Small intestine (tissue), 7 donors: ENCODE measurements at regions not wholly inside any gene's neighbourhood (a gene's known extent, or its start where the extent isn't known, plus 50 kb on each side); places are given as distances from the start of the nearest gene placed in this dataset.
"Not testable (repeated sequence)": the region's sequence is repeated elsewhere in the genome, so short reads cannot be mapped to it uniquely, and the experiment has no call there.

Experiments
- DNase-seq, 2 donors: peaks; one replicate each; pipeline versions ENCODE4 v3.0.0 to v3.0.0-alpha.2; 2013
- FAIRE-seq: peaks from 2 replicates; lab custom pipeline; 2012; peaks lifted over from hg19 to GRCh38; lab: Jason Lieb, UNC
- H3K27ac ChIP-seq, 3 donors: one replicate each; pipeline ENCODE4 v1.5.1; 2013; ENCODE audit warnings: low read length in 2 of 3, mild to moderate bottlenecking in 2 of 3, control low read depth in 1 of 3, inconsistent platforms in 1 of 3, low read depth in 1 of 3, moderate library complexity in 1 of 3
- H3K27me3 ChIP-seq, 3 donors: one replicate each; pipeline ENCODE4 v1.6.1; 2013; ENCODE audit warnings: low read length in 3 of 3, inconsistent platforms in 1 of 3; ENCODE audit not compliant: control insufficient read depth in 3 of 3, insufficient read depth in 3 of 3
- H3K36me3 ChIP-seq, 3 donors: one replicate each; pipeline ENCODE4 v1.6.1; 2013; ENCODE audit warnings: low read length in 3 of 3, inconsistent platforms in 1 of 3, low read depth in 1 of 3, mild to moderate bottlenecking in 1 of 3, moderate library complexity in 1 of 3; ENCODE audit not compliant: control insufficient read depth in 3 of 3, insufficient read depth in 2 of 3
- H3K4me1 ChIP-seq, 3 donors: one replicate each; pipeline ENCODE4 v1.6.1; 2013; ENCODE audit warnings: low read length in 2 of 3, inconsistent platforms in 1 of 3, low read depth in 1 of 3, mild to moderate bottlenecking in 1 of 3, moderate library complexity in 1 of 3; ENCODE audit not compliant: control insufficient read depth in 3 of 3, insufficient read depth in 2 of 3
- H3K4me3 ChIP-seq, 3 donors: one replicate each; pipeline ENCODE4 v1.5.1; 2013; ENCODE audit warnings: low read length in 3 of 3, control low read depth in 1 of 3, inconsistent platforms in 1 of 3, low read depth in 1 of 3, mild to moderate bottlenecking in 1 of 3, moderate library complexity in 1 of 3
- H3K9me3 ChIP-seq, 2 donors: one replicate each; pipeline ENCODE4 v1.6.1; 2013; ENCODE audit warnings: low read depth in 1 of 2, low read length in 1 of 2; ENCODE audit not compliant: control insufficient read depth in 2 of 2, insufficient read depth in 1 of 2
- WGBS, 3 donors: extraction: QIAGEN DNeasy Blood & Tissue Kit; methylation state at CpG; one replicate each; pipeline ENCODE4 v1.1.7; 2013; 5-methylcytosine and 5-hydroxymethylcytosine counted together
- donor health status: healthy with polysubstance abuse.
- donor health status: control.
- donor health status: control.
- donor health status: Bipolar disorder and iron deficiency.
- donor health status: healthy.

DNA sequence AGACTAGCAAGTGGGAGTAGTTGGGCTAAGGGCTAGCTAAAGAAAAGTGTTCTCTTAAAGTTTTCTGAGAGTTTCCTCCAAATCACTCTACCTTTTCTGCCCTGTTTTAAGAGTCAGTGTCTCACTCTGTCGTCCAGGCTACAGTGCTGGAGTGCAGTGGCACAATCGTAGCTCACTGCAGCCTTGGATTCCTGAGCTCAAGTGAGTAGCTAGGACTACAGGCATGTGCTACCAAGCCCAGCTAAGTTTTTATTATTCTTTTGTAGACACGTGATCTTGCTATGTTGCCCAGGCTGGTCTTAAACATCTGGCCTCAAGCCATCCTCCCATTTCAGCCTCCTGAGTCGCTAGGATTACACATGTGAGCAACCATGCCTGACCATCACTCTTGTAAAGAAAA lies 378.9 kb downstream of the CAAP1 start:
- DNase-seq (no peak), FAIRE-seq (no peak)
- Histone ChIP-seq H3K36me3 (no peaks in the 10 kb centered on the region), H3K4me1 (no peaks in the 10 kb centered on the region), H3K4me3 (no peak overlapping the region), H3K27me3 (no peaks in the 10 kb centered on the region), H3K9me3 (no peaks in the 10 kb centered on the region), H3K27ac (no peak overlapping the region)
- WGBS, 3 donors: 68 to 78% (median 74%) methylated on average over 4 of the region's 4 CpGs

DNA sequence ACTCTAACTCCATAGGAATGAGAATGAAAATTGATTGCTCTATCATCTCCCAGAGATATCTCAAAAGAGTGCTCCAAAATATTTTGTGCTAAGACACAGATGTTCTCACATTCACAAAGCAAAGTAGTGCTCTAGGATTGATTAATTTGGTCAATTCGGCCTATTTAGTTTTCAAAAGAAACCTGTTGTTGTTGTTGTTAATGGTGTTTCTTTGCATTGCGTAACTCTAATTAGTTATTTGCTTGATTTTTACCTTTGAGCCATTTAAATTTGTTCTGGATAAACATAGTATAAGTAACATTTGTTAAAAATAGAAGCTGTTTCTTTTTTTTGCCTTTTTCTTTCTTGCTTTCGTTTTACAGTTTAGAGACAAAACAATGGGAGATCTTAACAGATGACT lies 382.5 kb downstream of the CAAP1 start:
- 75 to 82% (median 76%) methylated on average over 3 of the region's 3 CpGs for WGBS, 3 donors
- H3K4me3 ChIP-seq: no peak overlapping the region
- no peaks in the 10 kb centered on the region for H3K9me3 ChIP-seq
- no peak overlapping the region for H3K27ac ChIP-seq
- DNase-seq: no peak
- H3K27me3 ChIP-seq: no peaks in the 10 kb centered on the region
- FAIRE-seq: no peak
- H3K4me1 ChIP-seq: no peaks in the 10 kb centered on the region
- no peaks in the 10 kb centered on the region for H3K36me3 ChIP-seq

DNA sequence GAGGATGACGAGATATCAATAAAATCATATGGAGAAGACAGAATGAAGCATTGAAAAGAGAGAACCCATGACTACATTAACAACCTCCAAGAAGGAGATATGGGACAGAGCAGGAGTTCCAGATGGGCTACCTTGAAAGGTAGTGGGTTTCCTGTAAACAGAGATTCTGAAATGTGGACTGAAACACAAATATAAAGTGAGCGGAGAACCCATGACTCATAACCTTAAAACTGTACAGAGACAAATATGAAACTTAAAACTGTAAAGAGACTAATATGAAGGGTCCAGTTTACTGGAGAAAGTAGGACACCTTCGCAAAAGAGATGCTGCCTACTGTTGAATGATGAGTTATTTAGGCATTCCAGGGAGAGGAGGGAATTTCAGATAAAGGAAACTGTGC lies 383.7 kb downstream of the CAAP1 start:
- Histone ChIP-seq H3K4me1 (no peaks in the 10 kb centered on the region), H3K36me3 (no peaks in the 10 kb centered on the region), H3K27ac (no peak overlapping the region), H3K27me3 (no peaks in the 10 kb centered on the region), H3K4me3 (no peak overlapping the region), H3K9me3 (no peaks in the 10 kb centered on the region)
- WGBS, 3 donors: 82 to 86% (median 86%) methylated on average over 3 of the region's 3 CpGs
- no peak for DNase-seq
- FAIRE-seq: no peak

DNA sequence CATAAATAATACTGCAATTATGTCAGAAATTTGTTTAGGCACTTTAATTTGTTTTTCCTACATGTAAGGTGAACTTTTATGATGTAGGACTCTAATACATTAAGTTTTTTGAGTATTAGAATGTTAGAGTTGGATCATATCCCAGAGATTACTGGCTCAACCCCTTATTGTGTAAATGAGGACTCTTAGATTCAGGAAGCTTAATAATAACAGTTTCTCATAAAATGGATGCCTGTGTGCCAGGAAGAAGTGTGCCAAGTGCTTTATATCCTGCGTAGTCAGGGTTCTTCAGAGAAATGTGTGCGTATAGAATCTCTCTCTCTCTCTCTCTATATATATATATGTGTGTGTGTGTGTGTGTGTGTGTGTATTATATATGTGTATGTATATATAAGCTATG lies 388.5 kb downstream of the CAAP1 start:
- no peak for DNase-seq
- Histone ChIP-seq H3K36me3 (no peaks in the 10 kb centered on the region), H3K9me3 (no peaks in the 10 kb centered on the region), H3K27me3 (no peaks in the 10 kb centered on the region), H3K4me1 (no peaks in the 10 kb centered on the region), H3K27ac (no peak overlapping the region), H3K4me3 (no peak overlapping the region)
- 37 to 65% (median 53%) methylated on average over 2 of the region's 2 CpGs for WGBS, 3 donors
- no peak for FAIRE-seq

DNA sequence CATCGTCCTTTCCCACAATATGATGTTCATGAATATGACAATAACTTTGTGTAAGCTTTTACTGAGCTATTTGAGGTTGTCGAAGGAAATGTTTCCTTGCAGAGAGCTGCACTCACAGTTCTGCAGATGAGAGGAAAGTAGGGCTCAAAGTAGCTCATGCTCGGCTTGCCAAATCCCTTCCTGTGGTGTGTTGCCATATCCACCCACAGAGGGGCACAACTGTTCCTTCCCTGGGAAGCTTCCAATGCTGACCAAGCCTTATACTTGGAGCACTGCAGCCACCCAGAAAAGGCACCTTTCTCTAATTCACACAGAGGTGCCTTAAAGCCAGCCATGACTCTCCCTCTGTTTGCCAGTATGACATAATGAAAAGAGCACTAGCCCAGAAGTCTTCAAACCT lies 390.3 kb downstream of the CAAP1 start:
- H3K27me3 ChIP-seq: no peaks in the 10 kb centered on the region
- FAIRE-seq: no peak
- 48 to 62% (median 58%) methylated on average over 3 of the region's 3 CpGs for WGBS, 3 donors

DNA sequence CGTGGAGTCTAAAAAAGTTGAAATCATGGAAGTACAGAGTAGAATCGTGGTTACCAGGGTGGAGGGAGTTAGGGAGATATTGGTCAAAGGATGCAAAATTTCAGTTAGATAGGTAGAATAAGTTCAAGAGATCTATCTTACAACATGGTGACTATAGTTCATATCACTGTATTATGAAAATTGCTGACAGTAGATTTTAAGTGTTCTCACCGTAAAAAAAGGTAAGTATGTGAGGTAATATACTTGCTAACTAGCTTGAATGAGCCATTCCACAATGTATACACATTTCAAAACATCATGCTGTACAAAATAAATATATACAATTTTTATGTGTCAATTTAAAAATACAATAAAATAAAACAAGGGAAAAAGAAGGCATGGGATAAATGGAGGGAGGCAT lies 392.1 kb downstream of the CAAP1 start:
- 55 to 57% (median 55%) methylated on average over 3 of the region's 3 CpGs for WGBS, 3 donors
- FAIRE-seq: no peak
- no peaks in the 10 kb centered on the region for H3K4me1 ChIP-seq
- no peak for DNase-seq
- no peak overlapping the region for H3K27ac ChIP-seq
- no peaks in the 10 kb centered on the region for H3K27me3 ChIP-seq
- no peak overlapping the region for H3K4me3 ChIP-seq
- H3K9me3 ChIP-seq: no peaks in the 10 kb centered on the region
- H3K36me3 ChIP-seq: no peaks in the 10 kb centered on the region

More for the DNA sequence above, 390.3 kb downstream of the CAAP1 start:
- H3K36me3 ChIP-seq: no peaks in the 10 kb centered on the region
- H3K27ac ChIP-seq: no peak overlapping the region
- H3K4me1 ChIP-seq: no peaks in the 10 kb centered on the region
- no peaks in the 10 kb centered on the region for H3K9me3 ChIP-seq
- H3K4me3 ChIP-seq: no peak overlapping the region
- DNase-seq: no peak

DNA sequence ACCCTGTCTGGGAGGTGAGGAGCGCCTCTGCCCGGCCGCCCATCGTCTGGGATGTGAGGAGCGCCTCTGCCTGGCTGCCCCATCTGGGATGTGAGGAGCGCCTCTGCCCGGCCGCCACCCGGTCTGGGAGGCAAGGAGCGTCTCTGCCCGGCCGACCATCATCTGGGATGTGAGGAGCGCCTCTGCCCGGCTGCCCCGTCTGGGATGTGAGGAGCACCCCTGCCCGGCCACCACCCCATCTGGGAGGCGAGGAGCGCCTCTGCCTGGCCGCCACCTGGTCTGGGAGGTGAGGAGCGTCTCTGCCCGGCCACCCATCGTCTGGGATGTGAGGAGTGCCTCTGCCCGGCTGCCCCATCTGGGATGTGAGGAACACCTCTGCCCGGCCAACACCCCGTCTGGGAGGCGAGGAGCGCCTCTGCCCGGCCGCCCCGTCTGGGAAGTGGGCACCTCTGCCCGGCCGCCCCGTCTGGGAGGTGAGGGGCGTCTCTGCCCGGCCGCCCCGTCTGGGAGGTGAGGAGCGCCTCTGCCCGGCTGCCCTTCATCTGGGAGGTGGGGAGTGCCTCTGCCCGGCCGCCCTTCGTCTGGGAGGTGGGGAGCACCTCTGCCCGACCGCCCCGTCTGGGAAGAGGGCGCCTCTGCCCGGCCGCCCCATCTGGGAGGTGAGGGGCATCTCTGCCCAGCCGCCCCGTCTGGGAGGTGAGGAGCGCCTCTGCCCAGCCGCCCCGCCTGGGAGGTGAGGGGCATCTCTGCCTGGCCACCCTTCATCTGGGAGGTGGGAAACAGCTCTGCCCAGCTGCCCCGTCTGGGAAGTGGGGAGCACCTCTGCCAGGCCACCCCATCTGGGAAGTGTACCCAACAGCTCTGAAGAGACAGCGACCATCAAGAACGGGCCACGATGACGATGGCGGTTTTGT lies 399.7 kb downstream of the CAAP1 start:
- H3K4me1 ChIP-seq, H3K36me3 ChIP-seq, DNase-seq, FAIRE-seq, H3K4me3 ChIP-seq, H3K27ac ChIP-seq, H3K27me3 ChIP-seq: not testable (repeated sequence)
- H3K9me3 ChIP-seq: peaks cover 2 to 27% of the 10 kb centered on the region in 2 donors
- 93 to 95% (median 94%) methylated on average over 44 to 59 of the region's 59 CpGs for WGBS, 3 donors

DNA sequence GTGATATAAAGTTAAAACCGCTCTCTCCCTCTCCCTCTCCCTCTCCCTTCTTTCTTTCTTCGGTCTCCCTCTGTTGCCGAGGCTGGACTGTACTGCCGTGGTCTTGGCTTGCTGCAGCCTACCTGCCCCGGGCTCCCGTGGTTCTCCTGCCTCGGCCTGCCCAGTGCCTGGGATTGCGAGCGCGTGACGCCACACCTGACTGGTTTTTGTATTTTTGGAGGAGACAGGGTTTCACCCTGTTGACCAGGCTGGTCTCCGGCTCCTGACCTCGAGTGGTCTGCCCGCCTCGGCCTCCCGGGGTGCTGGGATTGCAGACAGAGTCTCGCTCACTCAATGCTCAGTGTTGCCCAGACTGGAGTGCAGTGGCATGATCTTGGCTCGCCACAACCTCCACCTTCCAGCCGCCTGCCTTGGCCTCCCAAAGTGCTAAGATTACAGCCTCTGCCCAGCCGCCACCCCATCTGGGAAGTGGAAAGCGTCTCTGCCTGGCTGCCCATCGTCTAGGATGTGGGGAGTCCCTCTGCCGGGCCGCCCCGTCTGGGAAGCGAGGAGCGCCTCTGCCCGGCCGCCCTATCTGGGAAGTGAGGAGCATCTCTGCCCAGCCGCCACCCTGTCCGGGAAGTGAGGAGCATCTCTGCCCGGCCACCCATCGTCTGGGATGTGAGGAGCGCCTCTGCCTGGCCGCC lies 400.5 kb downstream of the CAAP1 start:
- WGBS, 3 donors: 94 to 95% (median 94%) methylated on average over 30 to 35 of the region's 35 CpGs
- not testable (repeated sequence) for DNase-seq, H3K27ac ChIP-seq, H3K4me3 ChIP-seq, H3K4me1 ChIP-seq, H3K27me3 ChIP-seq, H3K36me3 ChIP-seq, FAIRE-seq
- peaks cover 2 to 27% of the 10 kb centered on the region in 2 donors for H3K9me3 ChIP-seq
